Neural cell (in vitro differentiated cells): ENCODE measurements at regions not wholly inside any gene's neighbourhood (a gene's known extent, or its start where the extent isn't known, plus 50 kb on each side); places are given as distances from the start of the nearest gene placed in this dataset.

Experiments used
- H2AFZ ChIP-seq: fragments of 200-600, 300-800 bp; sonication (generic), shearing (Covaris generic); 2 replicates; pipeline ENCODE4 v1.6.0; 2014; ENCODE audit warnings: low read depth, mild to moderate bottlenecking, antibody characterized with exemption, low read length, moderate library complexity
- H3F3A ChIP-seq: fragments of 200-600 bp; shearing (Covaris generic); 2 replicates; pipeline ENCODE4 v1.6.1; 2016; ENCODE audit warnings: mild to moderate bottlenecking, moderate library complexity, mixed read lengths, antibody characterized with exemption, low read length; ENCODE audit not compliant: insufficient read depth, poor library complexity, severe bottlenecking
- H3K27ac ChIP-seq: fragments of 200-600, 300-800 bp; sonication (generic), shearing (Covaris generic); 2 replicates; pipeline ENCODE4 v1.5.1; 2014; ENCODE audit warnings: mild to moderate bottlenecking, low read length, moderate library complexity
- H3K27me3 ChIP-seq: fragments of 300-800, 200-600 bp; sonication (generic), shearing (Covaris generic); 2 replicates; pipeline ENCODE4 v1.6.0; 2014; ENCODE audit warnings: mild to moderate bottlenecking, low read depth, low read length, moderate library complexity; ENCODE audit not compliant: insufficient read depth
- H3K36me3 ChIP-seq: fragments of 300-800, 200-600 bp; sonication (generic), shearing (Covaris generic); 2 replicates; pipeline ENCODE4 v1.5.1; 2014; ENCODE audit warnings: mild to moderate bottlenecking, antibody characterized with exemption, low read length, moderate library complexity; ENCODE audit not compliant: insufficient read depth
- H3K4me2 ChIP-seq: fragments of 300-800, 200-600 bp; sonication (generic), shearing (Covaris generic); 2 replicates; pipeline ENCODE4 v1.6.0; 2014; ENCODE audit warnings: mild to moderate bottlenecking, low read length
- H3K4me3 ChIP-seq: fragments of 300-800, 200-600 bp; sonication (generic), shearing (Covaris generic); 2 replicates; pipeline ENCODE4 v1.5.1; 2014; ENCODE audit warnings: mild to moderate bottlenecking, low read length, moderate library complexity
- H3K79me2 ChIP-seq: fragments of 200-600 bp; shearing (Covaris generic); replicated peaks from 2 replicates; pipeline ENCODE4 v1.6.0; 2014; ENCODE audit warnings: mild to moderate bottlenecking, low read length, moderate library complexity; ENCODE audit not compliant: insufficient read depth
- H3K9ac ChIP-seq: fragments of 300-800, 200-600 bp; sonication (generic), shearing (Covaris generic); 2 replicates; pipeline ENCODE4 v1.6.1; 2016; ENCODE audit warnings: mild to moderate bottlenecking, low read length, mixed read lengths
- H3K9me2 ChIP-seq: fragments of 200-600 bp; shearing (Covaris generic); 2 replicates; pipeline ENCODE4 v1.6.1; 2016; ENCODE audit warnings: mild to moderate bottlenecking, low read length, mixed read lengths; ENCODE audit not compliant: insufficient read depth
- H3K9me3 ChIP-seq: fragments of 200-600, 300-800 bp; sonication (generic), shearing (Covaris generic); 2 replicates; pipeline ENCODE4 v1.6.1; 2016; ENCODE audit warnings: mild to moderate bottlenecking, mixed run types, low read length, moderate library complexity, mixed read lengths
- H4K20me1 ChIP-seq: fragments of 200-600 bp; shearing (Covaris generic); 2 replicates; pipeline ENCODE4 v1.6.1; 2016; ENCODE audit warnings: mild to moderate bottlenecking, mixed run types; ENCODE audit not compliant: insufficient read depth
- EP300 ChIP-seq: fragments of 450-650 bp; conservative IDR thresholded peaks from 2 replicates; pipeline ENCODE4 v1.6.1; 2014; ENCODE audit warnings: antibody characterized with exemption, mild to moderate bottlenecking, moderate library complexity; ENCODE audit not compliant: poor library complexity, severe bottlenecking
- EZH2 ChIP-seq: fragments of 200-600, 300-800 bp; shearing (Covaris generic), sonication (generic); IDR thresholded peaks from 2 replicates; pipeline ENCODE4 v1.6.1; 2014; ENCODE audit warnings: antibody characterized with exemption, low read length, borderline replicate concordance, mild to moderate bottlenecking; ENCODE audit not compliant: insufficient read depth, poor library complexity, severe bottlenecking
- MXI1 ChIP-seq: fragments of 450-650 bp; conservative IDR thresholded peaks from 2 replicates; pipeline ENCODE4 v1.6.1; 2014; ENCODE audit warnings: antibody characterized with exemption, mild to moderate bottlenecking; ENCODE audit not compliant: poor library complexity, severe bottlenecking
- POLR2AphosphoS5 ChIP-seq: IDR thresholded peaks from 2 replicates; pipeline ENCODE4 v1.6.1; 2012
- RAD21 ChIP-seq: fragments of 450-650 bp; conservative IDR thresholded peaks from 2 replicates; pipeline ENCODE4 v1.6.1; 2014; ENCODE audit warnings: antibody characterized with exemption, mild to moderate bottlenecking, moderate library complexity
- SMC3 ChIP-seq: fragments of 450-650 bp; conservative IDR thresholded peaks from 2 replicates; pipeline ENCODE4 v1.6.1; 2014; ENCODE audit warnings: antibody characterized with exemption, mild to moderate bottlenecking, moderate library complexity; ENCODE audit not compliant: poor library complexity
- TAF1 ChIP-seq: IDR thresholded peaks from 2 replicates; pipeline ENCODE4 v1.6.1; 2012; ENCODE audit warnings: low read depth
- TF ChIP-seq, protein P1 (sequence below): IDR thresholded peaks from 2 replicates; pipeline ENCODE4 v1.6.1; 2012; ENCODE audit warnings: borderline replicate concordance
- TF ChIP-seq, protein P2 (sequence below): fragments of 450-650 bp; IDR thresholded peaks from 2 replicates; pipeline ENCODE4 v1.5.1; 2014; ENCODE audit warnings: antibody characterized with exemption, mild to moderate bottlenecking, moderate library complexity; ENCODE audit not compliant: poor library complexity, severe bottlenecking

GRCh38 chr4:60378010-60378409 lies 822.1 kb upstream of the ADGRL3 start:
- Histone ChIP-seq H3K79me2 (no peaks in the 10 kb centered on the region), H3F3A (no peaks in the 10 kb centered on the region), H2AFZ (no peak overlapping the region), H3K27me3 (no peaks in the 10 kb centered on the region), H3K4me3 (no peak overlapping the region), H3K9me2 (no peaks in the 10 kb centered on the region), H3K9ac (no peak overlapping the region), H3K36me3 (no peaks in the 10 kb centered on the region), H3K4me2 (no peak overlapping the region), H3K27ac (no peak overlapping the region), H4K20me1 (no peaks in the 10 kb centered on the region), H3K9me3 (no peaks in the 10 kb centered on the region)
- no peak for TF ChIP-seq MXI1
- no peak for TF ChIP-seq EP300

GRCh38 chr4:60384516-60384915 lies 815.6 kb upstream of the ADGRL3 start:
- Histone ChIP-seq H3F3A (no peaks in the 10 kb centered on the region), H3K9ac (no peak overlapping the region), H3K36me3 (no peaks in the 10 kb centered on the region), H3K27ac (no peak overlapping the region), H3K9me2 (no peaks in the 10 kb centered on the region), H4K20me1 (no peaks in the 10 kb centered on the region), H3K9me3 (no peaks in the 10 kb centered on the region), H3K79me2 (no peaks in the 10 kb centered on the region), H3K27me3 (no peaks in the 10 kb centered on the region), H3K4me3 (no peak overlapping the region), H3K4me2 (no peak overlapping the region), H2AFZ (no peak overlapping the region)
- TF ChIP-seq POLR2AphosphoS5 (no peak), EP300 (no peak), EZH2 (no peak), RAD21 (no peak), TAF1 (no peak), SMC3 (no peak), MXI1 (no peak)
- TF ChIP-seq, protein P1, sequence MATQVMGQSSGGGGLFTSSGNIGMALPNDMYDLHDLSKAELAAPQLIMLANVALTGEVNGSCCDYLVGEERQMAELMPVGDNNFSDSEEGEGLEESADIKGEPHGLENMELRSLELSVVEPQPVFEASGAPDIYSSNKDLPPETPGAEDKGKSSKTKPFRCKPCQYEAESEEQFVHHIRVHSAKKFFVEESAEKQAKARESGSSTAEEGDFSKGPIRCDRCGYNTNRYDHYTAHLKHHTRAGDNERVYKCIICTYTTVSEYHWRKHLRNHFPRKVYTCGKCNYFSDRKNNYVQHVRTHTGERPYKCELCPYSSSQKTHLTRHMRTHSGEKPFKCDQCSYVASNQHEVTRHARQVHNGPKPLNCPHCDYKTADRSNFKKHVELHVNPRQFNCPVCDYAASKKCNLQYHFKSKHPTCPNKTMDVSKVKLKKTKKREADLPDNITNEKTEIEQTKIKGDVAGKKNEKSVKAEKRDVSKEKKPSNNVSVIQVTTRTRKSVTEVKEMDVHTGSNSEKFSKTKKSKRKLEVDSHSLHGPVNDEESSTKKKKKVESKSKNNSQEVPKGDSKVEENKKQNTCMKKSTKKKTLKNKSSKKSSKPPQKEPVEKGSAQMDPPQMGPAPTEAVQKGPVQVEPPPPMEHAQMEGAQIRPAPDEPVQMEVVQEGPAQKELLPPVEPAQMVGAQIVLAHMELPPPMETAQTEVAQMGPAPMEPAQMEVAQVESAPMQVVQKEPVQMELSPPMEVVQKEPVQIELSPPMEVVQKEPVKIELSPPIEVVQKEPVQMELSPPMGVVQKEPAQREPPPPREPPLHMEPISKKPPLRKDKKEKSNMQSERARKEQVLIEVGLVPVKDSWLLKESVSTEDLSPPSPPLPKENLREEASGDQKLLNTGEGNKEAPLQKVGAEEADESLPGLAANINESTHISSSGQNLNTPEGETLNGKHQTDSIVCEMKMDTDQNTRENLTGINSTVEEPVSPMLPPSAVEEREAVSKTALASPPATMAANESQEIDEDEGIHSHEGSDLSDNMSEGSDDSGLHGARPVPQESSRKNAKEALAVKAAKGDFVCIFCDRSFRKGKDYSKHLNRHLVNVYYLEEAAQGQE = no peak
- TF ChIP-seq, protein P2, sequence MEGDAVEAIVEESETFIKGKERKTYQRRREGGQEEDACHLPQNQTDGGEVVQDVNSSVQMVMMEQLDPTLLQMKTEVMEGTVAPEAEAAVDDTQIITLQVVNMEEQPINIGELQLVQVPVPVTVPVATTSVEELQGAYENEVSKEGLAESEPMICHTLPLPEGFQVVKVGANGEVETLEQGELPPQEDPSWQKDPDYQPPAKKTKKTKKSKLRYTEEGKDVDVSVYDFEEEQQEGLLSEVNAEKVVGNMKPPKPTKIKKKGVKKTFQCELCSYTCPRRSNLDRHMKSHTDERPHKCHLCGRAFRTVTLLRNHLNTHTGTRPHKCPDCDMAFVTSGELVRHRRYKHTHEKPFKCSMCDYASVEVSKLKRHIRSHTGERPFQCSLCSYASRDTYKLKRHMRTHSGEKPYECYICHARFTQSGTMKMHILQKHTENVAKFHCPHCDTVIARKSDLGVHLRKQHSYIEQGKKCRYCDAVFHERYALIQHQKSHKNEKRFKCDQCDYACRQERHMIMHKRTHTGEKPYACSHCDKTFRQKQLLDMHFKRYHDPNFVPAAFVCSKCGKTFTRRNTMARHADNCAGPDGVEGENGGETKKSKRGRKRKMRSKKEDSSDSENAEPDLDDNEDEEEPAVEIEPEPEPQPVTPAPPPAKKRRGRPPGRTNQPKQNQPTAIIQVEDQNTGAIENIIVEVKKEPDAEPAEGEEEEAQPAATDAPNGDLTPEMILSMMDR = no peak

- H4K20me1 ChIP-seq = no peaks in the 10 kb centered on the region
- H3K9me3 ChIP-seq = no peaks in the 10 kb centered on the region
- H2AFZ ChIP-seq = no peak overlapping the region
- no peak overlapping the region for H3K4me2 ChIP-seq
- no peaks in the 10 kb centered on the region for H3K27me3 ChIP-seq
- no peaks in the 10 kb centered on the region for H3K36me3 ChIP-seq
- H3F3A ChIP-seq = no peaks in the 10 kb centered on the region
- no peak overlapping the region for H3K4me3 ChIP-seq
- no peaks in the 10 kb centered on the region for H3K79me2 ChIP-seq
- H3K9me2 ChIP-seq = no peaks in the 10 kb centered on the region
- H3K9ac ChIP-seq = no peak overlapping the region
- H3K27ac ChIP-seq = no peak overlapping the region
- TF ChIP-seq, protein P2 = no peak
- no peak for TF ChIP-seq TAF1
- TF ChIP-seq EZH2 = no peak
- no peak for TF ChIP-seq POLR2AphosphoS5
- TF ChIP-seq MXI1 = no peak
- TF ChIP-seq SMC3 = no peak
- TF ChIP-seq, protein P1 = no peak
- no peak for TF ChIP-seq RAD21
- TF ChIP-seq EP300 = no peak
Observed at GRCh38 chr4:60389633-60390032, 810.5 kb upstream of the ADGRL3 start.
